ENCODE measurements at regions not wholly inside any gene's neighbourhood (a gene's known extent, or its start where the extent isn't known, plus 50 kb on each side); places are given as distances from the start of the nearest gene placed in this dataset.

DNA sequence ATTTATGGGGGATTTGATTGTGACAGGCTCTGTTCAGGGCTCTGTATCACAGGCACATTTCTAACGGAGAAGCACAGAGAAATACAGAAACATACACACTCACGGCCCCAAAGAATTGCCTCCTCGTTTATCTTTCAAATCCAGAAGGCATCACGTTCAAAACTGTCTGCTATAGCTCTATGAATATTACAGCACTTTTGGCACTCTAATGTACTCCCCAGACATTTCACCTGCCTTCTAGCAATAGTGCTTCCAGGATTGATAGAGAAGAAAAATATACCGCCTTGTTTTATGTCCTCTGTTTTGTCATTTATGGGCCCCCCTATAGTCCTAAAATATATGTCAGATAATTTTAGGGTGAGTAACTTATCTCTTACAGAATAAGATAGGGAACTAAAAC lies 947.5 kb downstream of the ANKRD7 start:
- 93 to 100% methylated on average over 3 to 4 of the region's 5 CpGs for WGBS, 2 experiments (ENCODE audit: insufficient coverage in 1 of 2, insufficient read length in 1 of 2)
- TF ChIP-seq, protein P1, sequence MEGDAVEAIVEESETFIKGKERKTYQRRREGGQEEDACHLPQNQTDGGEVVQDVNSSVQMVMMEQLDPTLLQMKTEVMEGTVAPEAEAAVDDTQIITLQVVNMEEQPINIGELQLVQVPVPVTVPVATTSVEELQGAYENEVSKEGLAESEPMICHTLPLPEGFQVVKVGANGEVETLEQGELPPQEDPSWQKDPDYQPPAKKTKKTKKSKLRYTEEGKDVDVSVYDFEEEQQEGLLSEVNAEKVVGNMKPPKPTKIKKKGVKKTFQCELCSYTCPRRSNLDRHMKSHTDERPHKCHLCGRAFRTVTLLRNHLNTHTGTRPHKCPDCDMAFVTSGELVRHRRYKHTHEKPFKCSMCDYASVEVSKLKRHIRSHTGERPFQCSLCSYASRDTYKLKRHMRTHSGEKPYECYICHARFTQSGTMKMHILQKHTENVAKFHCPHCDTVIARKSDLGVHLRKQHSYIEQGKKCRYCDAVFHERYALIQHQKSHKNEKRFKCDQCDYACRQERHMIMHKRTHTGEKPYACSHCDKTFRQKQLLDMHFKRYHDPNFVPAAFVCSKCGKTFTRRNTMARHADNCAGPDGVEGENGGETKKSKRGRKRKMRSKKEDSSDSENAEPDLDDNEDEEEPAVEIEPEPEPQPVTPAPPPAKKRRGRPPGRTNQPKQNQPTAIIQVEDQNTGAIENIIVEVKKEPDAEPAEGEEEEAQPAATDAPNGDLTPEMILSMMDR (conservative IDR thresholded peaks at IDR 0.05), result no peak
- Mint-ChIP-seq H3K9me3 (peaks cover 11% of the 10 kb centered on the region), H3K4me3 (no peak overlapping the region), H3K27me3 (ENCODE audit: insufficient read depth) (no peaks in the 10 kb centered on the region), H3K4me1 (peaks cover 14% of the 10 kb centered on the region), H3K36me3 (ENCODE audit: low read depth) (no peaks in the 10 kb centered on the region), H3K27ac (no peak overlapping the region)
- Histone ChIP-seq H3K27me3 (ENCODE audit: control insufficient read depth, insufficient read depth, low read length, poor library complexity, severe bottlenecking) (no peaks in the 10 kb centered on the region), H3K4me1 (ENCODE audit: control insufficient read depth, insufficient read depth, low read length) (peaks cover 7% of the 10 kb centered on the region), H3K9ac (ENCODE audit: extremely low read depth, low read length, poor library complexity, severe bottlenecking) (no peak overlapping the region), H3K27ac (ENCODE audit: low read depth, low read length) (no peak overlapping the region), H3K36me3 (ENCODE audit: control insufficient read depth, insufficient read depth, low read length) (no peaks in the 10 kb centered on the region), H3K4me3 (ENCODE audit: low read length) (no peak overlapping the region), H3K9me3 (ENCODE audit: control insufficient read depth, low read length) (peaks cover 24% of the 10 kb centered on the region)
- no peak for DNase-seq

DNA sequence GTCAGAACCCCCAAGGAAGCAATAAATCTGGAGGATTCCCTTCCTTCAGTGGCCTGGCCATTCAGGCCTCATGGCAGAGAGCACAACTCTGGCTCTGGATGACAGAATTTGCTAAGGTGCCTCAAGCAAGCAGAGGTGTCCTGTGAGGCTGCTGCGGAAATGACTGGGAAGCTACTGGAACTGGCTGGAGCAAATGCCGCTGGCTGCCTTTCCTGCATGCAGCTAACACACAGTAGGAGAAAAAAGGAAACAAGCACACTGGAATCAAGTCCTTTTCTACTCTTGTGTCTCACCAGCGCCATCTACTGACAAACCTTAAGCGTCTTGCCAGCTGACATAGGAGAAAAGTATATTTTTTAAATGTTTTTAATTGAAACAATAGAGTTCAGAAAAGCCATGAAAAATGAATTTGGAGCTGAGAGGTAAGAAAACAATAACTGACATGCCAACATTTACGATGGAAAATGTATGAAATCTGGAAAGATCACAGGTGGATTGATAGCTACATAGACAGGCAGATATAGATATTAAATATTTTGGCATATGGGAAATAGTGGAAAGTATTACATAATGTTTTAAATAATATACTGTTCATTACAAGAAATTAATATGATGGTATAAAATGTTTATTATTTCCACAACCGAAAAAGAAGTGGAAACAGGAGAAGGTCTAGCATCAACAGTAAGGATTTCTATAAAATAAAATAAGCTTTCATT lies 951.6 kb downstream of the ANKRD7 start:
- Mint-ChIP-seq H3K4me3 (no peak overlapping the region), H3K27ac (peak overlapping the region; percentile 58), H3K36me3 (ENCODE audit: low read depth) (no peaks in the 10 kb centered on the region), H3K9me3 (no peaks in the 10 kb centered on the region), H3K4me1 (peaks cover 22% of the 10 kb centered on the region), H3K27me3 (ENCODE audit: insufficient read depth) (no peaks in the 10 kb centered on the region)
- H3K27me3 ChIP-seq (ENCODE audit: control insufficient read depth, insufficient read depth, low read length, poor library complexity, severe bottlenecking), result no peaks in the 10 kb centered on the region
- peaks cover 7% of the 10 kb centered on the region for H3K4me1 ChIP-seq (ENCODE audit: control insufficient read depth, insufficient read depth, low read length)
- WGBS, 2 experiments (ENCODE audit: insufficient coverage in 1 of 2, insufficient read length in 1 of 2), result 0 to 2% methylated on average over 4 to 5 of the region's 6 CpGs
- H3K9ac ChIP-seq (ENCODE audit: extremely low read depth, low read length, poor library complexity, severe bottlenecking), result no peak overlapping the region
- TF ChIP-seq, protein P1 (conservative IDR thresholded peaks at IDR 0.05), result peak; percentile 95
- H3K4me3 ChIP-seq (ENCODE audit: low read length), result no peak overlapping the region
- H3K36me3 ChIP-seq (ENCODE audit: control insufficient read depth, insufficient read depth, low read length), result no peaks in the 10 kb centered on the region
- H3K9me3 ChIP-seq (ENCODE audit: control insufficient read depth, low read length), result peaks cover 11% of the 10 kb centered on the region
- H3K27ac ChIP-seq (ENCODE audit: low read depth, low read length), result no peak overlapping the region
- peak; percentile 93 for DNase-seq

DNA sequence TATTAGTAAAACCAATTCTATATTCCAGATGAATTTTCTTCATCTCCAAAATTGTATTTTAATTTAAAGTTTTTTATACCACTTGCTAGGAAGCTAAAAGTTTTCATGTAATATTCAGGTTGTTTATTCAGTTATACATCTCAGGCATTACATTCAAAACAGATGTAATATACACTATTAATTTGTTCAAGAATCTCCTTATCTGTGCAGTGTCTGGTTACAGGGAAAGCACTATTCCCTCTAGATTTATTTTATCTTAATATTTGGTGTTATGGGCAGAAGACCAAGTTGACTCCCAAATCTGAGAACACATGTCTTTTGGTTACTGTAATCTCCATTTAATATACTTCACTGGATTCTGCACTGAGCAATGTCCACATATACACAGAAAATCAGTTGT lies 953.4 kb downstream of the ANKRD7 start:
- Histone ChIP-seq H3K36me3 (ENCODE audit: control insufficient read depth, insufficient read depth, low read length) (no peaks in the 10 kb centered on the region), H3K4me1 (ENCODE audit: control insufficient read depth, insufficient read depth, low read length) (peaks cover 7% of the 10 kb centered on the region), H3K9me3 (ENCODE audit: control insufficient read depth, low read length) (peaks cover 21% of the 10 kb centered on the region), H3K4me3 (ENCODE audit: low read length) (no peak overlapping the region), H3K27ac (ENCODE audit: low read depth, low read length) (no peak overlapping the region), H3K27me3 (ENCODE audit: control insufficient read depth, insufficient read depth, low read length, poor library complexity, severe bottlenecking) (no peaks in the 10 kb centered on the region), H3K9ac (ENCODE audit: extremely low read depth, low read length, poor library complexity, severe bottlenecking) (no peak overlapping the region)
- H3K27ac Mint-ChIP-seq, result no peak overlapping the region
- H3K36me3 Mint-ChIP-seq (ENCODE audit: low read depth), result no peaks in the 10 kb centered on the region
- no peaks in the 10 kb centered on the region for H3K9me3 Mint-ChIP-seq
- H3K4me1 Mint-ChIP-seq, result peaks cover 22% of the 10 kb centered on the region
- no peaks in the 10 kb centered on the region for H3K27me3 Mint-ChIP-seq (ENCODE audit: insufficient read depth)
- H3K4me3 Mint-ChIP-seq, result no peak overlapping the region
- no peak for DNase-seq
- TF ChIP-seq, protein P1 (conservative IDR thresholded peaks at IDR 0.05), result no peak

Measured in endodermal cell (in vitro differentiated cells).